ENCODE measurements at regions not wholly inside any gene's neighbourhood (a gene's known extent, or its start where the extent isn't known, plus 50 kb on each side); places are given as distances from the start of the nearest gene placed in this dataset.

DNA sequence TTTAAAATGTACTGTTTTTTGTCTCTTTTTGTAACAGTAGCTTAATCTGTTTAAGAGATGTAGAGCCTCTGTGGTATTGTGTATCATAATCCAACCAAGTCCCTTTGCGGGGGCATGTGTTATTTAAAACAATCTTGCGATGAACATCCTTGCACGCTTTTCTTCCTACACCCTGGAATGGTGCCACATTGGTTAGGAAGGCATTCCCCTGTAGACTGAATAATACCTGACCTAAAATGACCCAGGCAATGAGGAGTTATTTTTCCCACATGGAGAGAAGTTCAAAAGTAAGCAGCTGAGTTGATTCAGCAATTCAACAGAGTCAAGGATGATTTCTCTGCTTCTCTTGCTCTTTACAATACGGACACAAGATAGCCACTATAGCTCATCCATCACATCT is 142.0 kb upstream of the PMEPA1 start:
- TF ChIP-seq POLR2AphosphoS5 (IDR thresholded peaks at IDR 0.05; ENCODE audit: low read depth) (no peak), SPI1 (IDR thresholded peaks at IDR 0.05; ENCODE audit: borderline replicate concordance, low read depth) (no peak), GABPA (IDR thresholded peaks at IDR 0.05; ENCODE audit: low read depth) (no peak)
- TF ChIP-seq, protein P1, sequence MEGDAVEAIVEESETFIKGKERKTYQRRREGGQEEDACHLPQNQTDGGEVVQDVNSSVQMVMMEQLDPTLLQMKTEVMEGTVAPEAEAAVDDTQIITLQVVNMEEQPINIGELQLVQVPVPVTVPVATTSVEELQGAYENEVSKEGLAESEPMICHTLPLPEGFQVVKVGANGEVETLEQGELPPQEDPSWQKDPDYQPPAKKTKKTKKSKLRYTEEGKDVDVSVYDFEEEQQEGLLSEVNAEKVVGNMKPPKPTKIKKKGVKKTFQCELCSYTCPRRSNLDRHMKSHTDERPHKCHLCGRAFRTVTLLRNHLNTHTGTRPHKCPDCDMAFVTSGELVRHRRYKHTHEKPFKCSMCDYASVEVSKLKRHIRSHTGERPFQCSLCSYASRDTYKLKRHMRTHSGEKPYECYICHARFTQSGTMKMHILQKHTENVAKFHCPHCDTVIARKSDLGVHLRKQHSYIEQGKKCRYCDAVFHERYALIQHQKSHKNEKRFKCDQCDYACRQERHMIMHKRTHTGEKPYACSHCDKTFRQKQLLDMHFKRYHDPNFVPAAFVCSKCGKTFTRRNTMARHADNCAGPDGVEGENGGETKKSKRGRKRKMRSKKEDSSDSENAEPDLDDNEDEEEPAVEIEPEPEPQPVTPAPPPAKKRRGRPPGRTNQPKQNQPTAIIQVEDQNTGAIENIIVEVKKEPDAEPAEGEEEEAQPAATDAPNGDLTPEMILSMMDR (IDR thresholded peaks at IDR 0.05; ENCODE audit: insufficient read depth, low read length): no peak
- TF ChIP-seq, protein P2, sequence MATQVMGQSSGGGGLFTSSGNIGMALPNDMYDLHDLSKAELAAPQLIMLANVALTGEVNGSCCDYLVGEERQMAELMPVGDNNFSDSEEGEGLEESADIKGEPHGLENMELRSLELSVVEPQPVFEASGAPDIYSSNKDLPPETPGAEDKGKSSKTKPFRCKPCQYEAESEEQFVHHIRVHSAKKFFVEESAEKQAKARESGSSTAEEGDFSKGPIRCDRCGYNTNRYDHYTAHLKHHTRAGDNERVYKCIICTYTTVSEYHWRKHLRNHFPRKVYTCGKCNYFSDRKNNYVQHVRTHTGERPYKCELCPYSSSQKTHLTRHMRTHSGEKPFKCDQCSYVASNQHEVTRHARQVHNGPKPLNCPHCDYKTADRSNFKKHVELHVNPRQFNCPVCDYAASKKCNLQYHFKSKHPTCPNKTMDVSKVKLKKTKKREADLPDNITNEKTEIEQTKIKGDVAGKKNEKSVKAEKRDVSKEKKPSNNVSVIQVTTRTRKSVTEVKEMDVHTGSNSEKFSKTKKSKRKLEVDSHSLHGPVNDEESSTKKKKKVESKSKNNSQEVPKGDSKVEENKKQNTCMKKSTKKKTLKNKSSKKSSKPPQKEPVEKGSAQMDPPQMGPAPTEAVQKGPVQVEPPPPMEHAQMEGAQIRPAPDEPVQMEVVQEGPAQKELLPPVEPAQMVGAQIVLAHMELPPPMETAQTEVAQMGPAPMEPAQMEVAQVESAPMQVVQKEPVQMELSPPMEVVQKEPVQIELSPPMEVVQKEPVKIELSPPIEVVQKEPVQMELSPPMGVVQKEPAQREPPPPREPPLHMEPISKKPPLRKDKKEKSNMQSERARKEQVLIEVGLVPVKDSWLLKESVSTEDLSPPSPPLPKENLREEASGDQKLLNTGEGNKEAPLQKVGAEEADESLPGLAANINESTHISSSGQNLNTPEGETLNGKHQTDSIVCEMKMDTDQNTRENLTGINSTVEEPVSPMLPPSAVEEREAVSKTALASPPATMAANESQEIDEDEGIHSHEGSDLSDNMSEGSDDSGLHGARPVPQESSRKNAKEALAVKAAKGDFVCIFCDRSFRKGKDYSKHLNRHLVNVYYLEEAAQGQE (IDR thresholded peaks at IDR 0.05; ENCODE audit: insufficient replicate concordance, low read depth): no peak
